ENCODE measurements at regions not wholly inside any gene's neighbourhood (a gene's known extent, or its start where the extent isn't known, plus 50 kb on each side); places are given as distances from the start of the nearest gene placed in this dataset.

GRCh38 chr21:28308516-28308915 is 684.2 kb downstream of the LTN1 start:
- TF ChIP-seq POLR2A (IDR thresholded peaks at IDR 0.05) (no peak), CTCF (IDR thresholded peaks at IDR 0.05) (no peak)
